ENCODE measurements at regions not wholly inside any gene's neighbourhood (a gene's known extent, or its start where the extent isn't known, plus 50 kb on each side); places are given as distances from the start of the nearest gene placed in this dataset.

DNA sequence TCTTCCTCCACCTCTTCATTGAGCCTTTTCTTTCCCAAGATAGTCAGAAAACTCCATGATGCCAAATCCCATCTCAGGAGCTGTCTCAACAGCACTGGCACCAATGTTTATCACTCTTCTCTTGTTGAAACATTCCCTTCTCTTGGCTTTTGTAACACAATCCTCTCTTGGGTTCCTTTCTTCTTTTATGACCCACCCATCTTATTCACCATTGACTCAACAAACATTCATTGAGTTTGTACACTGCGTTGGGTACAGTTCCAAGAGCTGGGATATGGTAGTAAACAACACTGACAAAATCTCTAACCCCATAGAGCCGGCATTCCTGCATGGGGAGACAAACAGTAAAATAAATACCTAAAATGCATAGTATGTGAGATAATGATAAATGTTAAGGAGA lies 577.5 kb downstream of the INHBA start:
- TF ChIP-seq POLR2A (IDR thresholded peaks at IDR 0.05), result no peak
- TF ChIP-seq, protein P1, sequence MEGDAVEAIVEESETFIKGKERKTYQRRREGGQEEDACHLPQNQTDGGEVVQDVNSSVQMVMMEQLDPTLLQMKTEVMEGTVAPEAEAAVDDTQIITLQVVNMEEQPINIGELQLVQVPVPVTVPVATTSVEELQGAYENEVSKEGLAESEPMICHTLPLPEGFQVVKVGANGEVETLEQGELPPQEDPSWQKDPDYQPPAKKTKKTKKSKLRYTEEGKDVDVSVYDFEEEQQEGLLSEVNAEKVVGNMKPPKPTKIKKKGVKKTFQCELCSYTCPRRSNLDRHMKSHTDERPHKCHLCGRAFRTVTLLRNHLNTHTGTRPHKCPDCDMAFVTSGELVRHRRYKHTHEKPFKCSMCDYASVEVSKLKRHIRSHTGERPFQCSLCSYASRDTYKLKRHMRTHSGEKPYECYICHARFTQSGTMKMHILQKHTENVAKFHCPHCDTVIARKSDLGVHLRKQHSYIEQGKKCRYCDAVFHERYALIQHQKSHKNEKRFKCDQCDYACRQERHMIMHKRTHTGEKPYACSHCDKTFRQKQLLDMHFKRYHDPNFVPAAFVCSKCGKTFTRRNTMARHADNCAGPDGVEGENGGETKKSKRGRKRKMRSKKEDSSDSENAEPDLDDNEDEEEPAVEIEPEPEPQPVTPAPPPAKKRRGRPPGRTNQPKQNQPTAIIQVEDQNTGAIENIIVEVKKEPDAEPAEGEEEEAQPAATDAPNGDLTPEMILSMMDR (IDR thresholded peaks at IDR 0.05), result no peak
- WGBS (ENCODE audit: insufficient coverage, low coverage, low lambda C conversion rate, missing lambda C conversion rate), result 80% methylated on average over 2 of the region's 2 CpGs
- no peak overlapping the region for H3K27ac ChIP-seq
- H3K27me3 ChIP-seq, result no peaks in the 10 kb centered on the region
- intact Hi-C loops (cut with DNase I), result no loop called here
- ATAC-seq, result no peak
- no peak overlapping the region for H3K4me3 ChIP-seq
- no peaks in the 10 kb centered on the region for H3K36me3 ChIP-seq
- H3K4me1 ChIP-seq, result no peaks in the 10 kb centered on the region
- DNase-seq, result no peak
- no peaks in the 10 kb centered on the region for H3K9me3 ChIP-seq

DNA sequence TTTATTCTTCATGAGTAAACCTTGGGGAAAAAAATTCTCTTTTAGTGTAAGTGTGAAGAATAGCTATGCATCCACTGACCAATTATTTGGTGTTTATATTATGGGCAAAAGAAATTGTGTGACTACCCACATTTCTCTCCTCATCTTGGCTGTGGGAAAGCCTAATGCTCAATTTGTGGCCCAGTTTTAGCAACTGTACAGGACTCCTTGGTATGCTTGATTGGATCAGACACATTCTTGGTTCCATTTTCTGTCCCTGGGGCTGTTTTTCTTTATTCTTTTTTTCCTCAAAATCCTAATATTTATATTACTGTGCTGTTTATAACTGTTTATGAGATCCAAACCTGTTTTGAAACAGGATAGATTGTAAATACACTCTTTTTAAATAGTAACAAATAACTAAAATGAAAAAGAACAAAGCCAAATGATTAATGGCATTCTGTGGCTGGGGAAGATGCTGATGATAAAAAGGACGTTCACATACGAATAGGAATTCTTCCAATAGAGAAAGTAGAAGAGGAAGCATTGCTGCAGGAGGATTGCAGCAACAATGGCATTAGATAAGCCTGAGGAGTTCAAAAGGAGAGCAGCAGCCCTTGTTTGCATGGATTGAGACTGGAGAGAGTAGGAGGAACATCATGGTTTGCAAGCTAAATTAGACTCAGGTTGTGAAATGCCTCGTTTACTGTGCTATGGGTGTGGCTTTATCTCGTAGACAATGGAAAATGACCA lies 580.5 kb downstream of the INHBA start:
- intact Hi-C loops (cut with DNase I), result no loop called here
- WGBS (ENCODE audit: insufficient coverage, low coverage, low lambda C conversion rate, missing lambda C conversion rate), result 32% methylated on average over 4 of the region's 4 CpGs
- no peak for ATAC-seq
- no peak for TF ChIP-seq POLR2A (IDR thresholded peaks at IDR 0.05)
- TF ChIP-seq, protein P1 (IDR thresholded peaks at IDR 0.05), result no peak
- Histone ChIP-seq H3K27me3 (no peaks in the 10 kb centered on the region), H3K4me3 (no peak overlapping the region), H3K9me3 (no peaks in the 10 kb centered on the region), H3K4me1 (no peaks in the 10 kb centered on the region), H3K36me3 (no peaks in the 10 kb centered on the region), H3K27ac (no peak overlapping the region)
- DNase-seq, result no peak

- intact Hi-C loops (cut with DNase I), result no loop called here
Measured at GRCh38 chr7:41121228-41121627, 581.7 kb downstream of the INHBA start.

GRCh38 chr7:41118486-41118885 lies 584.4 kb downstream of the INHBA start:
- no peak overlapping the region for H3K27ac ChIP-seq
- H3K9me3 ChIP-seq, result no peaks in the 10 kb centered on the region
- 40% methylated on average over 3 of the region's 4 CpGs for WGBS (ENCODE audit: insufficient coverage, low coverage, low lambda C conversion rate, missing lambda C conversion rate)
- intact Hi-C loops (cut with DNase I), result no loop called here
- H3K36me3 ChIP-seq, result no peaks in the 10 kb centered on the region
- ATAC-seq (no peak), DNase-seq (no peak)
- no peak for TF ChIP-seq POLR2A (IDR thresholded peaks at IDR 0.05)
- TF ChIP-seq, protein P1 (IDR thresholded peaks at IDR 0.05), result no peak
- no peak overlapping the region for H3K4me3 ChIP-seq
- no peaks in the 10 kb centered on the region for H3K27me3 ChIP-seq
- no peaks in the 10 kb centered on the region for H3K4me1 ChIP-seq

More at GRCh38 chr7:41121228-41121627, 581.7 kb downstream of the INHBA start:
- no peak overlapping the region for H3K4me3 ChIP-seq
- H3K27ac ChIP-seq, result no peak overlapping the region
- H3K4me1 ChIP-seq, result no peaks in the 10 kb centered on the region
- TF ChIP-seq, protein P1 (IDR thresholded peaks at IDR 0.05), result no peak
- no peak for TF ChIP-seq POLR2A (IDR thresholded peaks at IDR 0.05)
- no peaks in the 10 kb centered on the region for H3K27me3 ChIP-seq
- H3K9me3 ChIP-seq, result no peaks in the 10 kb centered on the region
- ATAC-seq (no peak), DNase-seq (no peak)
- no peaks in the 10 kb centered on the region for H3K36me3 ChIP-seq

- no peaks in the 10 kb centered on the region for H3K36me3 ChIP-seq
- H3K4me3 ChIP-seq, result no peak overlapping the region
- WGBS (ENCODE audit: insufficient coverage, low coverage, low lambda C conversion rate, missing lambda C conversion rate), result 85% methylated on average over 2 of the region's 2 CpGs
- H3K27ac ChIP-seq, result no peak overlapping the region
- DNase-seq (no peak), ATAC-seq (no peak)
- H3K27me3 ChIP-seq, result no peaks in the 10 kb centered on the region
- TF ChIP-seq POLR2A (IDR thresholded peaks at IDR 0.05), result no peak
- TF ChIP-seq, protein P1 (IDR thresholded peaks at IDR 0.05), result no peak
- no peaks in the 10 kb centered on the region for H3K9me3 ChIP-seq
- H3K4me1 ChIP-seq, result no peaks in the 10 kb centered on the region
- intact Hi-C loops (cut with DNase I), result no loop called here
Measured at GRCh38 chr7:41117431-41117830, 585.5 kb downstream of the INHBA start.

Data from right lobe of liver (tissue), 6 donors.